CD4-positive, CD25-positive, alpha-beta regulatory T cell (primary cell): ENCODE measurements at regions not wholly inside any gene's neighbourhood (a gene's known extent, or its start where the extent isn't known, plus 50 kb on each side); places are given as distances from the start of the nearest gene placed in this dataset.

Experiments used
- ATAC-seq, 2 donors: fragments of 150-1000 bp; cut with Tn5 transposase; one replicate each; pipeline ENCODE4 v1.10.0; 2021; ENCODE audit warnings: low read depth in 2 of 2, moderate number of reproducible peaks in 2 of 2, moderate library complexity in 1 of 2
- DNase-seq, 3 donors: peaks; one replicate each; pipeline versions ENCODE4 v3.0.0 to v3.0.0-alpha.2; 2012 to 2022; ENCODE audit warnings: mixed read lengths in 1 of 3
- H3K27ac ChIP-seq: one replicate; pipeline ENCODE4 v1.7.0; 2013; ENCODE audit warnings: mild to moderate bottlenecking, low read length; ENCODE audit not compliant: insufficient read depth, poor library complexity, severe bottlenecking
- H3K27me3 ChIP-seq: one replicate; pipeline ENCODE4 v1.7.0; 2013; ENCODE audit warnings: low read length; ENCODE audit not compliant: control insufficient read depth, insufficient read depth
- H3K36me3 ChIP-seq: one replicate; pipeline ENCODE4 v1.7.0; 2013; ENCODE audit warnings: mild to moderate bottlenecking, low read length, moderate library complexity; ENCODE audit not compliant: control insufficient read depth, insufficient read depth
- H3K4me1 ChIP-seq: 2 replicates; pipeline ENCODE4 v1.7.0; 2013; ENCODE audit warnings: mild to moderate bottlenecking, low read length; ENCODE audit not compliant: insufficient read depth, control insufficient read depth, poor library complexity, severe bottlenecking
- H3K4me3 ChIP-seq: one replicate; pipeline ENCODE4 v1.7.0; 2013; ENCODE audit warnings: low read depth, mild to moderate bottlenecking, low read length, moderate library complexity
- H3K9me3 ChIP-seq, 2 experiments: 1 replicate in 1 of 2; 2 replicates in 1 of 2; pipeline ENCODE4 v1.7.0; 2013; ENCODE audit warnings: low read length in 2 of 2, mild to moderate bottlenecking in 1 of 2, moderate library complexity in 1 of 2; ENCODE audit not compliant: control insufficient read depth in 2 of 2
- H3K27ac Mint-ChIP-seq, 3 donors: one replicate each; pipeline ENCODE4 v1.8.0; 2020 to 2022; ENCODE audit warnings: mild to moderate bottlenecking in 3 of 3, mixed read lengths in 3 of 3, moderate library complexity in 2 of 3
- H3K27me3 Mint-ChIP-seq: one replicate; pipeline ENCODE4 v1.8.0; 2022; ENCODE audit warnings: mild to moderate bottlenecking, mixed read lengths
- H3K36me3 Mint-ChIP-seq: one replicate; pipeline ENCODE4 v1.8.0; 2020; ENCODE audit warnings: mixed read lengths
- H3K4me1 Mint-ChIP-seq, 4 donors: one replicate each; pipeline ENCODE4 v1.8.0; 2020 to 2022; ENCODE audit warnings: mixed read lengths in 4 of 4, mild to moderate bottlenecking in 1 of 4
- H3K4me3 Mint-ChIP-seq, 4 donors: one replicate each; pipeline ENCODE4 v1.8.0; 2020 to 2022; ENCODE audit warnings: mild to moderate bottlenecking in 4 of 4, mixed read lengths in 4 of 4, moderate library complexity in 3 of 4
- H3K9me3 Mint-ChIP-seq, 7 donors: one replicate each; pipeline ENCODE4 v1.8.0; 2020 to 2022; ENCODE audit warnings: mixed read lengths in 7 of 7, mild to moderate bottlenecking in 3 of 7, moderate library complexity in 2 of 7

DNA sequence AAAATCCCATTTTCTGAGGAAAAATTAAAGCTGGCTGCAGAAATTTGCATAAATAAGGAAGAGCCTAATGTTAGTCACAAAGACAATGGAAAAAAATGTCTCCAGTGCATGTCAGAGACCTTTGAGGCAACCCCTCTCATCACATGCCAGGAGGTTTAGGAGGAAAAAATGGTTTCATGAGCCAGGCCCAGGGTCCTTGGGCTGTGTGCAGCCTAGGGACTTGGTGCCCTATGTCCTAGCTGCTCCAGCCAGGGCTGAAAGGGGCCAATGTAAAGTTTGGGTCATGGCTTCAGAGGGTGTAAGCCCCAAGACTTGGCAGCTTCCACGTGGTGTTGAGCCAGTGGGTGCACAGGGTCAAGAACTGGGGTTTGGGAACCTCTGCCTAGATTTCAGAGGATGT, 1252.6 kb downstream of the PCDH9 start:
- H3K4me3 ChIP-seq = no peak overlapping the region
- H3K4me1 ChIP-seq = no peaks in the 10 kb centered on the region
- H3K4me3 Mint-ChIP-seq = no peak overlapping the region
- no peak overlapping the region for H3K27ac Mint-ChIP-seq
- H3K36me3 ChIP-seq = no peaks in the 10 kb centered on the region
- no peaks in the 10 kb centered on the region for H3K27me3 Mint-ChIP-seq
- no peaks in the 10 kb centered on the region for H3K36me3 Mint-ChIP-seq
- DNase-seq = no peak
- H3K4me1 Mint-ChIP-seq = no peaks in the 10 kb centered on the region
- H3K27me3 ChIP-seq = no peaks in the 10 kb centered on the region
- no peak overlapping the region for H3K27ac ChIP-seq
- no peak for ATAC-seq
- peaks cover 2 to 12% of the 10 kb centered on the region in 2 experiments for H3K9me3 ChIP-seq
- peaks cover 0 to 35% (median 10%) of the 10 kb centered on the region in 7 donors for H3K9me3 Mint-ChIP-seq

DNA sequence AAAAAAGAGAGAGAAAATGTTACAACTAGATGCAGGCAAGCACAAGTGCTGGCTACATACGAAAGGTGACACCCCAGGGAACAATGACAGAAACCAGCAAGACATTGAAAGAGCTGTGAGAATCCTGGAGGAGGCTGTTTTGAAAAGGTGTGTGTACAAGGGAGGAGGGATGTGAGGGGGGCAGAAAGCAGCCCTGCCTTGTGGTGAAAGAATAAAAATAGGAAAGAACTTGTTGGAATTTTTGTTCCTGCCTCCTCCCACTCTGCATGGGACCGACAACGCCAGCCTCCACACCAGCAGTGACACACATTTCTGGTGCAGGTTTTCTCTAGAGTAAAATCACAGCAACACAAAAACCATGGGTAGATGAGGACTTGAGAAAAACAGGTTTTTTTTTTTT, 1258.6 kb downstream of the PCDH9 start:
- Mint-ChIP-seq H3K4me3 (no peak overlapping the region), H3K9me3 (peaks cover 0 to 39% (median 12%) of the 10 kb centered on the region in 7 donors), H3K4me1 (no peaks in the 10 kb centered on the region), H3K36me3 (no peaks in the 10 kb centered on the region), H3K27me3 (no peaks in the 10 kb centered on the region), H3K27ac (no peak overlapping the region)
- Histone ChIP-seq H3K4me3 (no peak overlapping the region), H3K27ac (no peak overlapping the region), H3K36me3 (no peaks in the 10 kb centered on the region), H3K4me1 (no peaks in the 10 kb centered on the region), H3K9me3 (peaks cover 0 to 4% of the 10 kb centered on the region in 2 experiments), H3K27me3 (no peaks in the 10 kb centered on the region)
- ATAC-seq = no peak
- no peak for DNase-seq

DNA sequence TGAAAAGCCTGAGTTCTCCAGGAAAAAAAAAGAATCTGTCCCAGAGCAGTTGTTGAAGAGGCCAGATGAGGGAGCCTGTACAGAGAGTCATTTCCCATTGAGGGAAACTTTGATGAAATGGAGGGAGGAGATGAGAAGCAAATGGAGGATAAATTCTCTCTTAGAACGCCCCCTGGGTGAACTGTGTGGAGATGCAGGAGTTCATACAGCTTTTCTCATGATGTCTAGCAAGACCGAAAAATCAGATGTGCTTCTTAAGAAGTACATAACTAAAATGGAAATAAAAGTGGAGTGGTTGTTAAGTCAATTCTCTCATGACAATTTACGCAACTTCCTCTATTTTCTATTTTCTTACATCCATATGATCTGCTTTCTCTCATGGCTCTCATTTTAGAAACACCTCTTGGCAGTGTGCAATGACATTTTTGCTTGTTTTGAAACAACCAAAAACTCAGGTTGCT, 1263.1 kb downstream of the PCDH9 start:
- no peaks in the 10 kb centered on the region for H3K36me3 Mint-ChIP-seq
- no peaks in the 10 kb centered on the region for H3K4me1 ChIP-seq
- no peak overlapping the region for H3K27ac ChIP-seq
- H3K4me1 Mint-ChIP-seq = no peaks in the 10 kb centered on the region
- H3K4me3 ChIP-seq = no peak overlapping the region
- H3K27me3 ChIP-seq = no peaks in the 10 kb centered on the region
- H3K9me3 Mint-ChIP-seq = peaks cover 0 to 30% (median 8%) of the 10 kb centered on the region in 7 donors
- no peak overlapping the region for H3K4me3 Mint-ChIP-seq
- no peaks in the 10 kb centered on the region for H3K9me3 ChIP-seq
- no peaks in the 10 kb centered on the region for H3K36me3 ChIP-seq
- no peak for DNase-seq
- H3K27me3 Mint-ChIP-seq = no peaks in the 10 kb centered on the region
- H3K27ac Mint-ChIP-seq = no peak overlapping the region
- no peak for ATAC-seq

DNA sequence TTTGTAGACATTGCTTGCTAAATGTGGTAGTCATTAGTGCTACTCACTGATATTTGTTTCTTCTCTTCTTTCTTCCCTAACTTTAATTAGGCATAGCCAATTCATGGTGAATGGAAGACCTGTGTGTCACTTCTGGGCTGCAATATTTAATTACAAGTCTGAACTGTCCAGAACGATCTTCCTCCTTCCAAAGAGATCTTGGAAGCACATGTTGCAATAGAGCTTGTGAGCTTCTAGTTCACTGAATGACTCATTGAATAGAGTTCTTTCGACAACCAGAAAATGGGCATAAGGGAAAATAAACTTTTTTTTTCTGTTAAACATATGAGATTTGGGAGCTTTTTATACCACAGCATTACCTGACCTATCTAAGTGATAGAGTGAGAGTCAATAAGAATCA, 1264.6 kb downstream of the PCDH9 start:
- H3K27me3 Mint-ChIP-seq = no peaks in the 10 kb centered on the region
- H3K9me3 Mint-ChIP-seq = peaks cover 0 to 25% (median 8%) of the 10 kb centered on the region in 7 donors
- no peaks in the 10 kb centered on the region for H3K4me1 ChIP-seq
- no peak overlapping the region for H3K27ac Mint-ChIP-seq
- H3K27ac ChIP-seq = no peak overlapping the region
- H3K36me3 Mint-ChIP-seq = no peaks in the 10 kb centered on the region
- ATAC-seq = no peak
- H3K9me3 ChIP-seq = no peaks in the 10 kb centered on the region
- H3K36me3 ChIP-seq = no peaks in the 10 kb centered on the region
- no peaks in the 10 kb centered on the region for H3K4me1 Mint-ChIP-seq
- DNase-seq = no peak
- H3K4me3 ChIP-seq = no peak overlapping the region
- H3K27me3 ChIP-seq = no peaks in the 10 kb centered on the region
- no peak overlapping the region for H3K4me3 Mint-ChIP-seq

DNA sequence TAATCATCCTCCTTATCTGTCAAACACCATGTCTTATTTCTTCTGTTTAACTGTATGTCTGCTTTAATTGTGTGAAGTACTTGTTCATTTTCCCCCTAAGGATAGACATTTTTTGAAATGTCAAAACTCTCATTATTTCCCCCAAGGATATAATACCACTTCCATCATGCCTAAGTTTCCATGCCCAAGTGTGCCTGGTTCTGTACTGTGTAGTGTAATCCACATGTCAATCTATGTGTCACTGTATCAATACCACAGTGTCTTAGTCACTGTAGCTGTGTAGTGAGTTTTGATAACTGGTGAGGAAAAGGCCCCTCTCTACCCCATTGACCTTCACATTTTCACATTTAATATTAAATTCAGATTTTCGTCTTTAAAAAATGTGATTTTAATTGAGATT, 1265.5 kb downstream of the PCDH9 start:
- Histone ChIP-seq H3K27me3 (no peaks in the 10 kb centered on the region), H3K27ac (no peak overlapping the region), H3K9me3 (no peaks in the 10 kb centered on the region), H3K36me3 (no peaks in the 10 kb centered on the region), H3K4me1 (no peaks in the 10 kb centered on the region), H3K4me3 (no peak overlapping the region)
- no peak overlapping the region for H3K4me3 Mint-ChIP-seq
- no peaks in the 10 kb centered on the region for H3K36me3 Mint-ChIP-seq
- no peak for ATAC-seq
- DNase-seq = no peak
- H3K27me3 Mint-ChIP-seq = no peaks in the 10 kb centered on the region
- no peak overlapping the region for H3K27ac Mint-ChIP-seq
- H3K4me1 Mint-ChIP-seq = no peaks in the 10 kb centered on the region
- peaks cover 0 to 23% (median 8%) of the 10 kb centered on the region in 7 donors for H3K9me3 Mint-ChIP-seq

DNA sequence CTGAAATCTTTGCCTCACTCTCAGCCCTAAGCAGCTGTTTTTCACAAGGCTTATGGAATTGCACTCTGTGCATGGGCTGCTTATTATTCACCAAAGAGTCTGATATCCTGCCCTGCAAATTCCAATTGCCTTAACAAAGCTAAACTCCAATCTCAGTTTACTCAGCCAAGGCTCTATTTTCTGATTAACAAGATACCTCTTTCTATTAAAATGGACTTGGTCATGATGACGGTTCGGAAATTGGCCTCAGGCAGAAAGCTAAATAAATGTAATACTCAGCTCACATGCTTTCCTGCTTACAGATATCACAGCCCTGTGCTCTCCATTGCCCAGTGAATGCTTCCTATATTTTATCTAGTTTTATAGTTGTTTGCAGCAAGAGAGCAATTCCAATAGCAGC, 1270.8 kb downstream of the PCDH9 start:
- no peaks in the 10 kb centered on the region for H3K4me1 ChIP-seq
- no peaks in the 10 kb centered on the region for H3K27me3 Mint-ChIP-seq
- no peak overlapping the region for H3K4me3 Mint-ChIP-seq

DNA sequence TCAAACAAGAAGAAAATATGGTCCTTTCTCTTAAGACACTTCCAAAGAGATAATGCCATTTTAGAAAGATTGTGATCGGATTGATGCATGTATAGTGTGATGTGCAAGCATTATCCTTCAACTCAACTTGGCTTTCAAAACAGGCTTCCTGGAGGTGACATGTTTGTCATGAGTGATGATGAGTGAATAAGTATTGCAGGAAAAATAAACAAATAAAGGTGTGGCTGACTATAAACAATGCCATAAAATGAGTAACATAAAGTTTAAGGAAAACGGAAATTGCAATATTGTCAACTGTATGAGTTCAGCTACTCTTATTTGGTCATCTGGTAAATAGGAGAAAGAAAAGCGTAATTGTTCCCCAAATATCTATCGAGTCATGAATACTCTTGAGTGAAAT, 1283.7 kb downstream of the PCDH9 start:
- DNase-seq = no peak
- Mint-ChIP-seq H3K4me1 (no peaks in the 10 kb centered on the region), H3K4me3 (no peak overlapping the region), H3K36me3 (no peaks in the 10 kb centered on the region), H3K27ac (no peak overlapping the region), H3K27me3 (no peaks in the 10 kb centered on the region), H3K9me3 (peaks cover under 1 to 29% (median 7%) of the 10 kb centered on the region in 7 donors)
- Histone ChIP-seq H3K4me1 (no peaks in the 10 kb centered on the region), H3K9me3 (no peaks in the 10 kb centered on the region), H3K27ac (no peak overlapping the region), H3K36me3 (no peaks in the 10 kb centered on the region), H3K27me3 (no peaks in the 10 kb centered on the region), H3K4me3 (no peak overlapping the region)
- ATAC-seq = no peak

More for the DNA sequence above, 1270.8 kb downstream of the PCDH9 start:
- Histone ChIP-seq H3K27ac (no peak overlapping the region), H3K4me3 (no peak overlapping the region), H3K9me3 (peaks cover 0 to 6% of the 10 kb centered on the region in 2 experiments), H3K27me3 (no peaks in the 10 kb centered on the region), H3K36me3 (no peaks in the 10 kb centered on the region)
- ATAC-seq = no peak
- Mint-ChIP-seq H3K27ac (no peak overlapping the region), H3K4me1 (no peaks in the 10 kb centered on the region), H3K9me3 (peaks cover 1 to 15% (median 6%) of the 10 kb centered on the region in 7 donors), H3K36me3 (no peaks in the 10 kb centered on the region)
- DNase-seq = no peak

DNA sequence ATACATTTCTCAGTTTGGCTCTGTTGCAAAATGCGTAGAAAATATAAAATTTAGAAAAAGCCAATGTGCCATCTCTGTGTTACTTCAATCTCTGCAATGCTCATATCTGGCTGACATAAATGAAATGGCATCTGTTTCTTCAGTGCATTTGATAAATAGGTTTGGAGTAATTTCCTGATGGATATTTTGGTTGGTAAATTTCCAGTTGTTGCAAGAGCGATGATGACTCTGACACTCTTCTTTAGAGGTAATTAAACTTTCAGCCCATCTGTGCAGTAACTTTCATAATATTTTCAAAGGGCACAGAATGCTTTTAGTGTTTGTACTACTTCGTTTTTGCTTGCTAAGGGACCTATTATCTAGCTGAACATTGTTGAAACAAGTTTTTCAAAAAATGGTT, 1286.4 kb downstream of the PCDH9 start:
- peaks cover 4 to 5% of the 10 kb centered on the region in 2 experiments for H3K9me3 ChIP-seq
- H3K4me3 Mint-ChIP-seq = no peak overlapping the region
- no peak for ATAC-seq

More for the DNA sequence above, 1286.4 kb downstream of the PCDH9 start:
- H3K4me1 Mint-ChIP-seq = no peaks in the 10 kb centered on the region
- DNase-seq = no peak
- no peaks in the 10 kb centered on the region for H3K27me3 ChIP-seq
- no peak overlapping the region for H3K4me3 ChIP-seq
- H3K27ac Mint-ChIP-seq = no peak overlapping the region
- H3K27ac ChIP-seq = no peak overlapping the region
- H3K9me3 Mint-ChIP-seq = peaks cover 0 to 19% (median 1%) of the 10 kb centered on the region in 7 donors
- H3K36me3 Mint-ChIP-seq = no peaks in the 10 kb centered on the region
- no peaks in the 10 kb centered on the region for H3K27me3 Mint-ChIP-seq
- H3K4me1 ChIP-seq = no peaks in the 10 kb centered on the region
- no peaks in the 10 kb centered on the region for H3K36me3 ChIP-seq
